Glomerular visceral epithelial cell (primary cell): ENCODE measurements at regions not wholly inside any gene's neighbourhood (a gene's known extent, or its start where the extent isn't known, plus 50 kb on each side); places are given as distances from the start of the nearest gene placed in this dataset.
"Not testable (repeated sequence)": the region's sequence is repeated elsewhere in the genome, so short reads cannot be mapped to it uniquely, and the experiment has no call there.

Experiments used
- DNase-seq: peaks from one replicate; pipeline ENCODE4 v3.0.0-alpha.2; 2016; ENCODE audit errors: extremely low spot score

DNA sequence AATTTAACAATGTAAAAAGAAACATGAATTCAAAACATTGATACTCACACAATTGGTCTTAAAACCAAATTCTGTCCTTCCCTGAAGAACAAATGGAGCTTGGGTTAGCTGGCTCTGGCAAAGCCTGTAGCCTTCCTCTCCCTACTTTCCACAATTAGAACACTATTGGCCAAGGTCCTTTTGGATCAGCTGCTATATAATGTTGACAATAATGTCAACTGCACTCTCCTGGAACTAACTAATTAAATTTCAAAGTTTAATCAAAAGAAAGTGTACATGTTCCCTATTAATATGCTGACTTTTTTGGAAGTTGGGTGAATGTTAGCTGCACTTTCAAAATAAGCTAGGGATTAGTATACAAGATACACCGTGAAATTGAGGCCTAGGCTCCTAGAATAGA lies 440.1 kb upstream of the NFE2L3 start:
- no peak for DNase-seq

DNA sequence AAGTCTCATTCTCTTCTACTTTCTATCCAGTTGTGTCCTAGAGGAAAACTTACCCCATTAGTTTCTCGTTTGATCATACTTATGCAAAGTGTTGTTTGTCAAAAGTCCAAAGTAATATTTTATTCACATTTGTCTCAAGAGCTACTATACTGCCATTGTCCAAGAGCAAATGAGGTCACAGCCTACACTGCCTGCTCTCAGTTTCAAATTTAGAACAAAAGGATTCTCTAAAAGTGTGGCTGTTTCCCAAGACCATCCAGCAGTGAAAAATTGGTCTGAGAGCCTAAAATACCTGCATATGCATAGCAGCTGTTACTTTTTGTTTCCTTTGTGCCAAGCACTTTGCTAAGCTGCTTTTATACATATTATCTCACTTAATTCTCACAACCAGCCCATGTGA lies 439.5 kb upstream of the NFE2L3 start:
- DNase-seq = no peak

DNA sequence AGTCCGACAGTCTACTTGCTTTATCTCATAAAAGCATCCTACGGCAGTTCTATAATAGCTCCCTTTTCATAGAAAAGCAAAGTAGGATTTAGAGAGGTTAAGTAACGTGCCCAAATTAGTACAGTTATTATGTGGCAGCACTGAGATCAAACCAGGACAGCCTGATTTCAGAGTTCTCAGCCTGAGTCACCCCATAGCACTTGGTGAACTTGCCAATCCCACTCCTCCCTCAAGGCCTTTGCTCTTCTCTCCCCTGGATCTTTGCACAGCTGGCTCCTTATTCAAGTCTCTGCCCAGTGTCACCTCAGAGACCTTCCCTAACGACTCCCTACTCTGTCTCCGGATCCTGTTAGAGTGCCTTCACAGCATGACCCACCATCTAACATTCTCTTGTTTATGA lies 438.0 kb upstream of the NFE2L3 start:
- DNase-seq = no peak

GRCh38 chr7:25716421-25716820 lies 435.6 kb upstream of the NFE2L3 start:
- peak; percentile 64 for DNase-seq

DNA sequence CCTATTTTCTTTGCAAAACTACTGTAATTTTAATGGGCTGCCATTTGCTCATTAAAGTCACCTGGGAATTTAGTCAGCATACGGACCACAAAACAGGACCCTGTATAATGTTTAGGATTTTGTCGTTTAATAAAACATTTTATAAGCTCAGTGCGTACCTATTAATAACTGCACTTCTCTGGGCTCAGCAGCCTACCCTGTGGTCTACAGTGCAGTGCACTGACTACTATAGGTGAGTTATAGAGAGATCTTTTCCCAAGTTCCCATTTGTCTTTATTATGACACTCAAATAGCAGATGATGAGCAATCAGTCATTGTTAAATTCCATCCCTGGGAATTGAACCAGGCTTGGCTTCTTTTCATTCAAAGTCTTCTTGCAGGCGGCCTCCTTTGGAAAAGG lies 433.4 kb upstream of the NFE2L3 start:
- no peak for DNase-seq

- DNase-seq = no peak
Measured at GRCh38 chr7:25719190-25719896, 432.7 kb upstream of the NFE2L3 start.

DNA sequence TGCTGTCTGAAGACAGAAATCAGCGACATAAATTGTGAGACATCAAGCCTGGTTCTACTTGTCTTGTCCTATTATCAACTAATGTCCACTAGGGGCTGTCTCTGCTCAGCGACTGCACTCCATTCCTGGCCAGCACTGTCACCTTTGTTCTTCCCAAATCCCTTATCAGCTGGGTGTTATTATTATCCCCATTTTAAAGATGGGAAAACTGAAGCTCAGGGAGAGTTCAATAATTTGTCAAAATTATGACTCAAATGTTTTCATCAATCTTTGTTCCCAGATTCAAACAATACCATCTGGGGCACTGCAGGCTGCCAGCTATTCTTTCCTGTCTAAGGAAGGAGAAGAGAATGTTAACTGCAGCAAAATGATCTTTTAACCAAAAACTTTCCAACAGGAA lies 431.6 kb upstream of the NFE2L3 start:
- DNase-seq = no peak

GRCh38 chr7:25722856-25723255 lies 429.1 kb upstream of the NFE2L3 start:
- DNase-seq = no peak

DNA sequence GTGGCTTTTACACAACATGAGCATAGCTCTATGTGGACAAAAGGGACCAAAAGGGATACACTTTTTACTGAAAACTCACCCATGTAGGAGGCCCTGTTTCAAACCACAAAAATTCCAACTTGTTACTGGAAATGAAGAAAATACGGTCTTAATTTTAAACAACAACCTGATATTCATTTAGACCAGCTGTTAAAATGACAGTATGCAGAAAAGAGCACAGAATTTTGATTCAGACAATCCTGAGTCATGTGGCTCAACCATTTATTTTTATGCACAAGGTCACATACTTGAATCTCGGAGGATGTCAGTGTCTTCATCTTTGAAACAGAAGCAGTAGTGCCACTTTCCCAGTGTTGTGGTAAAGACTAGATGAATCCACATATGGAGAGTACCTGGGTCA lies 426.5 kb upstream of the NFE2L3 start:
- no peak for DNase-seq

DNA sequence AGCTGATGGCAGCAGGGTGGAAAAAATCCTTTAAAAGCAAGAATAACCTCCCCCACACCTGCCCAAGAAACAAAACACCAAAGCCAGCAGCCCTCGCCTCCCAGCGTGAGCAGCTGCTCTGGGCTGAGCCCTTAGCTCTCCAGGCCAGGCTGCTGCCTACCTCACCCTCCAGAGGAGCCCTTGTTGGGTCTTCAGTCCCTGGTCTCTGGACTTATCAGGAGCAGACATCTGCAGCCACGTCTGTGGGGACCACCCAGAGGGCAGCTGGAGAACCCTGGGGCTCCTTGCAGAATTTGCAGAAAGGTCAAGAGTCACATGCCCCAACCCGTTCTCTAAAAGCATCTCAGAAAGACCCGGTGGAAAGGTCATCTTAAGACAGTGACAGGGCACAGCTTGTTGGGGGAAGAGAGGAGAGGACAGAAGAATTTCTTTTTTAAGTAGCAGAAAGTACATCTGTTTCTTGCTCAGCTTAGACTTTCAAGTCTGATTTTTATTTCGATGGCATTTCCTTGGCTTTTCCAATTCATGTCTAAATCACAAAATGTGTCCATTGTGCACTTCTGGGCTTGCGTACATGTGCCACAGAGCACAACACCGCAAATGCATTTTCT lies 425.7 kb upstream of the NFE2L3 start:
- no peak for DNase-seq

- no peak for DNase-seq
Measured at GRCh38 chr7:25726781-25727311, 425.2 kb upstream of the NFE2L3 start.

GRCh38 chr7:25727446-25727845 lies 424.6 kb upstream of the NFE2L3 start:
- no peak for DNase-seq

DNA sequence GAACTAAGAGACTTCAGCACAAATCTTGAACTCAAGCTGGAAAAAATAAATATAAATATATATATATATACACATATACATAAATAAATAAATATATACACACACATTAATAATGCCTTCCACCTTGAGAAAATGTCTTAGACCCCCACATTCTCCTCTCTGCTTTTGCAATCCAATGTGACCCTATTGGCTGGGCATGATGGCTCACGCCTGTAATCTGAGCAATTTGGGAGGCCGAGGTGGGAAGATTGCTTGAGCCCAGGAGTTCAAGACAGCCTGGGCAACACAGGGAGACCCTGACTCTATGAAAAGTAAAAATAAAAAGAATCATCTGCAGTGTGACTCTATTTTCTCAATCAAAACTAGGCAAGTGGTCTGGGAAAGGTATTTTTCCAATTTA lies 424.1 kb upstream of the NFE2L3 start:
- DNase-seq = no peak

- DNase-seq = no peak
Measured at GRCh38 chr7:25731068-25731845, 420.7 kb upstream of the NFE2L3 start.

- DNase-seq = no peak
Measured at GRCh38 chr7:25731846-25732245, 420.2 kb upstream of the NFE2L3 start.

- DNase-seq = no peak
Measured at GRCh38 chr7:25732766-25733217, 419.2 kb upstream of the NFE2L3 start.

DNA sequence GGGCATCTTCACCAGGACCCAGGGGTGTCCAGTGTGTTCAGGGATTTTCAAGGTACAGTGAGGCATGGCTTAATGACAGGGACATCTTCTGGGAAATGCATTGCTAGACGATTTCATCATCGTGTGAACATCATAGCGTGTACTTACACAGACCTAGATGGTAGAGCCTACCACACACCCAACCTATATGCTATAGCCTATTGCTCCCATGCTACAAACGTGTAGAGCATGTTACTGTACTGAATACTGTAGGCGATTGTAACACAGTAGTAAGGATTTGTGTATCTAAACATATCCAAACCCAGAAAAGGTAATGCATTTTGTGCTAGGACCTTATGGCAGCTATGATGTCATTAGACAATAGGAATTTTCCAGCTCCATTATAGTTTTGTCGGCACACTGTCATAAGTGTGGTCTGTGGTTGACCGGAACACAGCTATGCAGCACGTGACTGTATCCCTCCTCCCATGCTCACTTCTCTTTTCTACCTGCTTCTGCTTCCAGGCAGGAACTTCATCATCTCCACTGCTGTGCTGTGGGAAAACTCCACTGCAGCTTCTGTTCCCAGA lies 416.2 kb upstream of the NFE2L3 start:
- DNase-seq = no peak

DNA sequence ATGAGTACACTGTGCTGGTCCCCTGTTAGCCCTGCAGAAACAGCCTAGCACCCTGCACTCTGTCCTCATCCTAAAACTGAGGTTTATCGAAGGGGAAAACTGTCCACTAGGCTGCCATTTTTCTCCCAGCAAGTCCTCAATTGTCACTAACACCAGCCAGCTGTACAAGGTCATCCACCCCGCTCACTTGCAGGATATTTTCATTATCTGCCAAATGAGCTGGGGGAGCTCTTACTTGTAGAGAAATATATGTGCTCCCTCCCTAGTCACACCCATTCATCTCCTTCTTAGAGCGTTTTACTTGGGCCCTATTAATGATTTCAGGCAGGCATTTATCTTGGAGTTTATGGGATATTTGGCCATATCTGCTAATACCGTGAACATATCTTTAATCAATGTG lies 413.5 kb upstream of the NFE2L3 start:
- no peak for DNase-seq

- DNase-seq = no peak
Measured at GRCh38 chr7:25739143-25739542, 412.9 kb upstream of the NFE2L3 start.

- no peak for DNase-seq
Measured at GRCh38 chr7:25742316-25742715, 409.7 kb upstream of the NFE2L3 start.

GRCh38 chr7:25743670-25744451 lies 408.1 kb upstream of the NFE2L3 start:
- not testable (repeated sequence) for DNase-seq
